ENCODE measurements at regions not wholly inside any gene's neighbourhood (a gene's known extent, or its start where the extent isn't known, plus 50 kb on each side); places are given as distances from the start of the nearest gene placed in this dataset.

DNA sequence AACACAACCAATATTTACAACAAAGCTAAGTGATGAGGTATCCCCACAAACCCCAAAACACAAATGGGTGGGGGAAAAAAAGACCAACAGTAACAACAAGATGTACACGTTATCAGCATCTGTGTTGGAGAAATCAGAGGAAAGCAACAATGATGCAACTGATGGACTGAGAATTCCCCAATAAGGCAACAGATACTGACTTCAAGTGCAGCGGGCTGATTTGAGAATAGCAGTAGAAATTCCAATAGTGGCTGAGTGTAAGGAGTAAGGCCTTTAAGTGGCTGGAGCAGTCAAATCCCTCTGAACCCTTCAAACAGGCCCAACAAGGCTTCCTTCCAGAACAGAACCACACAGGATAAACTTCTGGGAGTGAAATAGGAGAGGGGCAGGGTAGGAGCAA lies 97.6 kb downstream of the TM2D1 start:
- ChIA-PET CTCF (no interaction called here), POLR2A (no interaction called here)
- H3K27me3 Mint-ChIP-seq (ENCODE audit: low read depth) = peaks cover 6% of the 10 kb centered on the region
- no peak for ATAC-seq
- no peak for DNase-seq
- H3K4me3 Mint-ChIP-seq = no peak overlapping the region
- no peaks in the 10 kb centered on the region for H3K36me3 Mint-ChIP-seq (ENCODE audit: low read depth)
- H3K27ac Mint-ChIP-seq = no peak overlapping the region
- H3K9me3 Mint-ChIP-seq (ENCODE audit: insufficient read depth) = no peaks in the 10 kb centered on the region
- no peaks in the 10 kb centered on the region for H3K4me1 Mint-ChIP-seq (ENCODE audit: low read depth)

DNA sequence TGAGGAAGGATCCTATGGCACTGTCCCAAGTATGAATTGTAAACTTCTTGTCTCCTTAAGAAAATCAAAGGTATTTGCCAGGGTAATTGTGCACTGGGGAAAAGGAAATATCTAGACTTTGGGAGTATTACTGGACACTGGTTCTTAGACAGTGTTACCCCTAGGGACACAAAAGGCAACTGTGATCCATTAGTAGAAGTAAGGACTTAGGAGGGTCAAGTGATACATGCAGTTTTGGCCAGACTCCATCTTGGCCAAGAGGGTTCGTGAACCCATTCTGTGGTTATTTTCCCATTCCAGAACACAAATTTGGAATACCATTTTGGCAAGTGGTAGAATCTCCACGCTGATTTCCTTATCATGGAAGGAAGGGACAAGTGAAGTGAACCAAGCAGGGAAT lies 98.1 kb downstream of the TM2D1 start:
- no peak overlapping the region for H3K4me3 Mint-ChIP-seq
- POLR2A ChIA-PET = no interaction called here
- H3K36me3 Mint-ChIP-seq (ENCODE audit: low read depth) = no peaks in the 10 kb centered on the region
- no peaks in the 10 kb centered on the region for H3K9me3 Mint-ChIP-seq (ENCODE audit: insufficient read depth)
- ATAC-seq (no peak), DNase-seq (no peak)
- peaks cover 6% of the 10 kb centered on the region for H3K27me3 Mint-ChIP-seq (ENCODE audit: low read depth)
- H3K4me1 Mint-ChIP-seq (ENCODE audit: low read depth) = peaks cover 5% of the 10 kb centered on the region
- CTCF ChIA-PET = no interaction called here
- H3K27ac Mint-ChIP-seq = no peak overlapping the region

DNA sequence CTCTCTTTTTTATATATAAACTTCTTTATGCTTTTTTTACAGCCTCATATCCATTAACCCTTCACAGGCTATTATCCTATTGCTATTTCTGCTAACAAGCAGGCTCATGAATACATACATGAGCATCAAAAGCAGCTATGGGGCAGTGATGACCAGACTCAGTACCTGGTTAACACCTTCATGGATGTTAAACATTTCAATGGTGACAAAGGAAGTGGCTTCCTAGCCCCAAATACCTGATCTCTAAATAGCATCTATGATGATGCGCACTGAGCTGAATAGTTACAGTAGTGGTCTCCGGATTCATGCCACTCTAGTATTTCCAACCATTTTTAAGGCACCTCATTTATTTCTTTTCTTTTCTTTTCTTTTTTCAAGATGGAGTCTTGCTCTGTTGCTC lies 101.1 kb downstream of the TM2D1 start:
- no peaks in the 10 kb centered on the region for H3K36me3 Mint-ChIP-seq (ENCODE audit: low read depth)
- H3K27me3 Mint-ChIP-seq (ENCODE audit: low read depth) = peaks cover 11% of the 10 kb centered on the region
- no peak overlapping the region for H3K4me3 Mint-ChIP-seq
- ATAC-seq = no peak
- ChIA-PET POLR2A (no interaction called here), CTCF (no interaction called here)
- H3K27ac Mint-ChIP-seq = no peak overlapping the region
- no peak for DNase-seq
- no peaks in the 10 kb centered on the region for H3K9me3 Mint-ChIP-seq (ENCODE audit: insufficient read depth)
- peaks cover 6% of the 10 kb centered on the region for H3K4me1 Mint-ChIP-seq (ENCODE audit: low read depth)

DNA sequence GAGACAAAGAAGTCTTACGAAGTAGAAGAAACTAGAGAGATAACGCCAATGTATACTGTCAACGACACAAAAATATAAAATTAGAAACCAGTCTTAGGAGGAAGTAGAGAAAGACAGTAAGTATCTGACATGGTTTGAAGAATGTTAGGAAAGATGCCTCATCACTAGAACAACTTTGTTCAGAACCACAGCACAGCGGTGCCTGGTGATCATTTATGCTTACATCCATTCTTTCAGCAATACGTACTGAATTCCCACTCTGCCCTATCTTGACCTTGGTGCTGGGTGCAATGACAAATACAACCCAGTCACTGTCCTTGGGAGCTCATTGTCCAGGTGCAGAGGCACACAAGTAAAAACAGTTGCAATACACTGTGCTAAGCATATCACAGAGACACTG lies 104.4 kb downstream of the TM2D1 start:
- H3K27me3 Mint-ChIP-seq (ENCODE audit: low read depth) = peaks cover 7% of the 10 kb centered on the region
- peaks cover 6% of the 10 kb centered on the region for H3K4me1 Mint-ChIP-seq (ENCODE audit: low read depth)
- ATAC-seq (no peak), DNase-seq (no peak)
- H3K9me3 Mint-ChIP-seq (ENCODE audit: insufficient read depth) = no peaks in the 10 kb centered on the region
- POLR2A ChIA-PET = no interaction called here
- H3K36me3 Mint-ChIP-seq (ENCODE audit: low read depth) = no peaks in the 10 kb centered on the region
- H3K27ac Mint-ChIP-seq = no peak overlapping the region
- no peak overlapping the region for H3K4me3 Mint-ChIP-seq
- CTCF ChIA-PET = no interaction called here

DNA sequence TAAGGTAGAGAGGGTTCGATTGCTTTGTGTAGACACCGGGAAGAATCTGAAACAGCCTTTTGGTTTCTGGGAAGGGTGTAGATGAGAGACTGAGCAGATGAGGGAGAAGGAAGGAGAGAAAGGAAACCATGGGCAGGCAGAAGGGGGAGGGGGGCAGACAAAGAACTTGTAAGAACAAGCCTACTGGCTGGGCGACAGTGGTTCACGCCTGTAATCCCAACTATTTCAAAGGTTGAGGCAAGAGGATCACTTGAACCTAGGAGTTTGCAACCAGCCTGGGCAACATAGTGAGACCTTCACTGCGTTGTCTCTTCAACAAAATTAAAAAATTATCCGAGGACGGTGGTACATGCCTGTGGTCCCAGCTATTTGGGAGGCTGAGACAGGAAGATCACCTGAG lies 106.2 kb downstream of the TM2D1 start:
- ChIA-PET CTCF (no interaction called here), POLR2A (no interaction called here)
- peaks cover 7% of the 10 kb centered on the region for H3K27me3 Mint-ChIP-seq (ENCODE audit: low read depth)

DNA sequence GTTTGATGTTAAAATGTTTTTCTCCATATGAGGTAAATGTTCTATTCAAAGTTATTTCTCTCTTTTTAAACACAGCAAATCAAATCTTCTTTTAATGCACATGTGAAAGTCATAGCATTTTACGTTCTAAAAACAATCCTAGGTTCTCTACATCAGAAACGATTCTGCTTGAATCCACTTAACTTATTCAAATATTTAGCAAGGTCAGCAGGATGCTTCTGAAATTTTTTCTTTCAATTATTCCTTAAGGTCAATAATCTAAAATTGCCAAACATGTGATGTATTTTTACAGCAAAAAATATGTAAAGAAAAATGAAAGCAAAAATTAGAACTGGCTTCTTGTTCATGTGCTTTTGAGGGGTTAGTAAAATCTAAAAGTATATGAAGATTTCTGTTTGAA lies 106.7 kb downstream of the TM2D1 start:
- peaks cover 6% of the 10 kb centered on the region for H3K4me1 Mint-ChIP-seq (ENCODE audit: low read depth)
- ATAC-seq (no peak), DNase-seq (no peak)
- CTCF ChIA-PET = no interaction called here
- POLR2A ChIA-PET = no interaction called here
- H3K27me3 Mint-ChIP-seq (ENCODE audit: low read depth) = peaks cover 4% of the 10 kb centered on the region
- H3K27ac Mint-ChIP-seq = no peak overlapping the region
- no peaks in the 10 kb centered on the region for H3K36me3 Mint-ChIP-seq (ENCODE audit: low read depth)
- H3K9me3 Mint-ChIP-seq (ENCODE audit: insufficient read depth) = no peaks in the 10 kb centered on the region
- no peak overlapping the region for H3K4me3 Mint-ChIP-seq

More for the DNA sequence above, 106.2 kb downstream of the TM2D1 start:
- H3K4me1 Mint-ChIP-seq (ENCODE audit: low read depth) = peaks cover 6% of the 10 kb centered on the region
- H3K36me3 Mint-ChIP-seq (ENCODE audit: low read depth) = no peaks in the 10 kb centered on the region
- ATAC-seq = no peak
- DNase-seq = no peak
- no peak overlapping the region for H3K4me3 Mint-ChIP-seq
- H3K9me3 Mint-ChIP-seq (ENCODE audit: insufficient read depth) = no peaks in the 10 kb centered on the region
- no peak overlapping the region for H3K27ac Mint-ChIP-seq

DNA sequence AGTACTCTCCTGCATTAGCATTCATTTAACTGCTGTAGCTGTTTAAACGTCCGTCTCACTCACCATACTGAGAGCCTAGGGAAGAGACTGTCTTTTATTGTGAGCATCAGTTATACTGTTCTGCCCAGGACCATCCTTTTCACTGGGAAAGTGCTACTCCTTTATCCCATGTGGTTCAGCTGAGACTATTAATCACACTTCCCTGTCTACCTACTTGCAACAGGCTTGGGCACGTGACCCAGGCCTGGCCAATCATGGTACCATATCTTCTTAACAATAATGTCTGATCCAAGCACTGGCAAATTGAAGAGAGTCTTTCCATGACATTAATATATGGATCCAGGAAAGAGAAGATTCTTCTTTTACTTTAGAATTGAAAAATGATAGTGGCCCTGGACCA lies 108.1 kb downstream of the TM2D1 start:
- ChIA-PET CTCF (no interaction called here), POLR2A (no interaction called here)
- Mint-ChIP-seq H3K4me1 (ENCODE audit: low read depth) (peaks cover 1% of the 10 kb centered on the region), H3K27ac (no peak overlapping the region), H3K9me3 (ENCODE audit: insufficient read depth) (no peaks in the 10 kb centered on the region), H3K36me3 (ENCODE audit: low read depth) (no peaks in the 10 kb centered on the region), H3K27me3 (ENCODE audit: low read depth) (peaks cover 4% of the 10 kb centered on the region), H3K4me3 (no peak overlapping the region)
- no peak for ATAC-seq
- DNase-seq = no peak

DNA sequence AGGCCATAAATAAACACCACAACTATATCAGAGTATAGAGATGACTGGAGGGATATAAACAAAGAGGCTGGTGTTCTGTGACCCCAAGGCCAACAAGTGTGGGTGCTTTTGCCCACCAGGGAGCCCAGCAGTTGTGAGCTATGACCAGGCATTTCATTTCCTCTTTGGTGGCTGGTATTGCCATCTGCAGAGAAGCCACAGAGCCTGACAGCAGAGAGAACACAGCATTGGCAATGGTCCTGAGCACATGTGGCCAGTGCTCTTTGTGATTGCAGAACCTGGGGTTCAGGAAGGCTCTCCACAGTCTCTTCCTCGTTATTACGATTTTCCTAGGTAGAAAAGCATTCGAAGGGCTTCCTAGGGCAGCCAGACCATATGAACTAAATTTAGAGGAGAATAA lies 112.3 kb downstream of the TM2D1 start:
- POLR2A ChIA-PET = no interaction called here
- H3K4me3 Mint-ChIP-seq = no peak overlapping the region
- CTCF ChIA-PET = no interaction called here
- H3K36me3 Mint-ChIP-seq (ENCODE audit: low read depth) = no peaks in the 10 kb centered on the region
- no peak for ATAC-seq
- DNase-seq = no peak
- H3K9me3 Mint-ChIP-seq (ENCODE audit: insufficient read depth) = no peaks in the 10 kb centered on the region
- no peaks in the 10 kb centered on the region for H3K4me1 Mint-ChIP-seq (ENCODE audit: low read depth)
- no peak overlapping the region for H3K27ac Mint-ChIP-seq
- H3K27me3 Mint-ChIP-seq (ENCODE audit: low read depth) = no peaks in the 10 kb centered on the region

DNA sequence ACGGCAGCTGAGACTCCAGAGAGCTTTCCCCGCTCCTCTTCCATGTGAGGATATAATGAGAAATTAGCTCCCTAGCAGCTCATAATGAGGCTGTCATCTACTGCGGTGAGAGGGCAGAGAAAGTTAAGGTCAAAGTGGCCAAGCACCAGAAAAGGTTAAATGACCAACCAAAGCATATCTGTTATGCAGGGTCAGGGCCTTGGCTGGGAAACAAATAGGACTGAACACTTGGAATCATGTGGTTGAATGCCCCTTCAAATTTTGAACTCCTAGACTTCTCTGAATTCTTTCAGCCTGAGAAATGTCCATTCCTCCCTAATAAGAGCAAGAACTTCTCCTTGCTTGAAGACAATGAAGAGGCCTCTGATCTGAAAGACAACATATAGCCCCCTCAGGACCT lies 115.9 kb downstream of the TM2D1 start:
- H3K9me3 Mint-ChIP-seq (ENCODE audit: insufficient read depth) = no peaks in the 10 kb centered on the region
- no peak overlapping the region for H3K4me3 Mint-ChIP-seq
- H3K27me3 Mint-ChIP-seq (ENCODE audit: low read depth) = peaks cover 2% of the 10 kb centered on the region
- ChIA-PET POLR2A (no interaction called here), CTCF (interaction anchor here (1.5 kb wide), 1 partner anchor 19 kb away, joined by 3 read pairs; no protein-coding TSS in a partner anchor)
- H3K27ac Mint-ChIP-seq = no peak overlapping the region
- DNase-seq (no peak), ATAC-seq (no peak)
- no peaks in the 10 kb centered on the region for H3K4me1 Mint-ChIP-seq (ENCODE audit: low read depth)
- no peaks in the 10 kb centered on the region for H3K36me3 Mint-ChIP-seq (ENCODE audit: low read depth)

DNA sequence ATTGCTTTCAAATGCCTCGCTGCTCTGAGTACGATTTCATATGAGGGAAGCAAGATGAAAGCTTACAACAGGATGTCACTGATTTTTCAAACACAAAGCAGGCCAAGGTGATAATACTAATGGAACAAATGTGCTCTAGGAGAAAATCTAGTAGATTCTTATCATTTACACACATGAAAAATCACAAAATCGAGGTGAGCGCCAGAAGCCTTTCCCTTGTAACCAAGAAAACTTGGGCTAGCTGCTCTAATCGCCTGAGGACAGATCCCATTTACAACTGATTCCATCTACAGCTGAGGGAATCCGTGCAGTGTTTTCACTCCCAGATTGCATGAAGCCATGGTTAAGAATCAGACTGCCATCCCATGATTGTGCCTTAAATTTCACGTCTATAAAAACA lies 117.5 kb downstream of the TM2D1 start:
- H3K27me3 Mint-ChIP-seq (ENCODE audit: low read depth) = peaks cover 2% of the 10 kb centered on the region
- H3K27ac Mint-ChIP-seq = no peak overlapping the region
- no peak overlapping the region for H3K4me3 Mint-ChIP-seq
- CTCF ChIA-PET = interaction anchor here (1.6 kb wide), 1 partner anchor 18 kb away, joined by 3 read pairs; no protein-coding TSS in a partner anchor
- no peaks in the 10 kb centered on the region for H3K9me3 Mint-ChIP-seq (ENCODE audit: insufficient read depth)
- POLR2A ChIA-PET = no interaction called here
- ATAC-seq = no peak
- DNase-seq = no peak
- H3K36me3 Mint-ChIP-seq (ENCODE audit: low read depth) = no peaks in the 10 kb centered on the region
- no peaks in the 10 kb centered on the region for H3K4me1 Mint-ChIP-seq (ENCODE audit: low read depth)

DNA sequence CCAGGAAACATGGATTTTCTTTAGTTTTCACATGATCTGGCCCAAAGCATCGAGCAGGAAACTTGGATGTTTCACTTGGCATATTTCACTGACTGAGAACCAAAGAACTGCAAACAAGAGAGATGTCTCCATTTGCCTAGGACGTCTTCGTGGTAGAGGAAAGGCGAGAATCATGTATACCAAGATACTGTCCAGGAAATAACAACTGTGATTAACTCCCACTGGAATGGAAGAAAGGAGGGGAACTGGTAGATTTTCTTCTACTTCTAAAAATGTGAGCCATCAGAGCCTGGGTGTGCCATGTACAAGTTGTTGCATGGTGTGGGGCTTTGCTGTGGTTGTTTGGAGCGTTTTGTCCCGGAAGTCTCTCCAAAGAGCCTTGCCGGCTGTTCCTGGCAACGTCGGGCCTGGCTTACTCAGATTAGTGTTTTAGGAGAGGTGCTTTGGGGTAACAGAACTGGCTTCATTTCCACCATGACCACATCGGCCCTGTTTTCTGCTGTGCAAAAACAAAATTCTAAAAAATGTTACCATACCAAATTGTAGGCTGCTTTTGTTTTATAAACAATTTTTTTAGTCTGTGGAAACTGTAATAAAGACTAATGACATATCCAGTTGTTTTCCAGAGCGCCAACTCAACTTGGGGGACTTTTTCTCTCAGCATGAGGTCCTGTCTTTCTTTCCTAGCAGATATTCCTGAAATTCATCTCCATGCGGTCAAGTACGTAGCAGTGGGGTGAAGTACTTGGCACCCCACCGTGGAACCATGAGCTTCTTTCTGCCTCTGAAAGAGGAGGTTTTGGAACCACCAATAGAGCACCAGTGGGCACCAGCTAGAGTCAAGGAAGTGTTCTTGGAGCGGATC lies 118.3 kb downstream of the TM2D1 start:
- H3K4me1 Mint-ChIP-seq (ENCODE audit: low read depth) = no peaks in the 10 kb centered on the region
- no peak overlapping the region for H3K27ac Mint-ChIP-seq
- no peaks in the 10 kb centered on the region for H3K9me3 Mint-ChIP-seq (ENCODE audit: insufficient read depth)
- ATAC-seq (no peak), DNase-seq (no peak)
- no peaks in the 10 kb centered on the region for H3K36me3 Mint-ChIP-seq (ENCODE audit: low read depth)
- no peak overlapping the region for H3K4me3 Mint-ChIP-seq
- ChIA-PET CTCF (interaction anchor here (1.6 kb wide), 1 partner anchor 17 kb away, joined by 3 read pairs; no protein-coding TSS in a partner anchor), POLR2A (no interaction called here)
- peaks cover 4% of the 10 kb centered on the region for H3K27me3 Mint-ChIP-seq (ENCODE audit: low read depth)

DNA sequence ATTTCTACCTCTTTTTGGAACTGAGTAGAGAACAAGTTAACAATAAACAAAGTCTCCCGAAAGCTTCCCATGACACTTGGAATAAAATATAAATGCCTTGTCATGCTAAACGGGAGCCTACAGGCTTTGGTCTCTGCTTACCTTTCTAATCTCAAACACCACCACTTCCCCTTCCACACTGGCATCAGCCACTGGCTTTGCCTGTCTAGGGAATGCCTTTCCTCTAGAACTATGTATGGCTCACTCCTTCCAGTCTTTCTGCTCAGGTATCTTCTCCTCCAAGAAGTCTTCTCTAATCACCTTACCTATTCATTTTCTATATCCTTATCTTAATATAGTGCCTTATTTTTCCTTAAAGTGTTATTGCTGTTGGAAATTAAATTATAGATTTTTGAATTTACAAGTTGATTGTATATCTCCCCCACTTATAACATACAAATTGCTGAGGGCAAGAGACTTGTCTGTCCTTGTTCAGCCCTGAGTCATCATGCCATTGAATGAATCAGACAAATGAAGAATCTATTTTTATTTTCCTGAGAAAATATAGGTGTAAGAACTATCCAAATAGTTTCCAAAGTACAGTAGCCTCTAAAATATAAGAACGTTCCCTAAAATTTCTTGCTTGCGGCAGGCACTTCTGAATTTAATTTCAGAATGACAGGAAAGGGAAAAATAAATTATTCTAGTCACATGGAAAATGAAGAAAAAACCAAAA lies 119.2 kb downstream of the TM2D1 start:
- POLR2A ChIA-PET = no interaction called here
- no peak for DNase-seq

More for the DNA sequence above, 119.2 kb downstream of the TM2D1 start:
- Mint-ChIP-seq H3K36me3 (ENCODE audit: low read depth) (no peaks in the 10 kb centered on the region), H3K4me3 (no peak overlapping the region), H3K27me3 (ENCODE audit: low read depth) (peaks cover 4% of the 10 kb centered on the region), H3K4me1 (ENCODE audit: low read depth) (no peaks in the 10 kb centered on the region), H3K27ac (no peak overlapping the region), H3K9me3 (ENCODE audit: insufficient read depth) (no peaks in the 10 kb centered on the region)
- no peak for ATAC-seq
- CTCF ChIA-PET = interaction anchor here (1.6 kb wide), 1 partner anchor 16 kb away, joined by 3 read pairs; no protein-coding TSS in a partner anchor
